H9 (cell line): ENCODE measurements at regions not wholly inside any gene's neighbourhood (a gene's known extent, or its start where the extent isn't known, plus 50 kb on each side); places are given as distances from the start of the nearest gene placed in this dataset.

ENCODE experiments used
- DNase-seq: peaks from one replicate; pipeline ENCODE4 v3.0.0-alpha.2; 2017
- H2AFZ ChIP-seq: one replicate; pipeline ENCODE4 v1.6.1; 2013; ENCODE audit warnings: mild to moderate bottlenecking, low read length, control low read depth, moderate library complexity
- H2AK5ac ChIP-seq: 2 replicates; pipeline ENCODE4 v1.6.1; 2013; ENCODE audit warnings: low read length, control low read depth, mixed read lengths; ENCODE audit not compliant: insufficient read length
- H2BK120ac ChIP-seq: one replicate; pipeline ENCODE4 v1.6.1; 2013; ENCODE audit warnings: low read depth, mild to moderate bottlenecking, low read length, control low read depth, inconsistent platforms; ENCODE audit not compliant: poor library complexity, severe bottlenecking
- H2BK12ac ChIP-seq: 2 replicates; pipeline ENCODE4 v1.6.1; 2013; ENCODE audit warnings: low read length, control low read depth, mixed read lengths, low read depth; ENCODE audit not compliant: insufficient read length
- H2BK15ac ChIP-seq: 2 replicates; pipeline ENCODE4 v1.6.1; 2013; ENCODE audit warnings: low read depth, low read length, control low read depth
- H2BK20ac ChIP-seq: one replicate; pipeline ENCODE4 v1.6.1; 2013; ENCODE audit warnings: low read depth, mild to moderate bottlenecking, low read length, control low read depth, inconsistent platforms; ENCODE audit not compliant: poor library complexity, severe bottlenecking
- H2BK5ac ChIP-seq: 2 replicates; pipeline ENCODE4 v1.6.1; 2013; ENCODE audit warnings: low read length, control low read depth, mixed read lengths; ENCODE audit not compliant: insufficient read length
- H3K14ac ChIP-seq: 2 replicates; pipeline ENCODE4 v1.6.1; 2013; ENCODE audit warnings: low read length, control low read depth; ENCODE audit not compliant: insufficient read depth
- H3K18ac ChIP-seq: 2 replicates; pipeline ENCODE4 v1.6.1; 2013; ENCODE audit warnings: low read depth, mild to moderate bottlenecking, mixed read lengths, low read length, control low read depth; ENCODE audit not compliant: insufficient read length
- H3K23ac ChIP-seq: 2 replicates; pipeline ENCODE4 v1.6.1; 2013; ENCODE audit warnings: low read length, control low read depth, mixed read lengths, low read depth; ENCODE audit not compliant: insufficient read length
- H3K23me2 ChIP-seq: 2 replicates; pipeline ENCODE4 v1.6.1; 2013; ENCODE audit warnings: low read depth, mild to moderate bottlenecking, mixed read lengths, low read length, control low read depth; ENCODE audit not compliant: insufficient read length, poor library complexity, severe bottlenecking
- H3K27ac ChIP-seq: 2 replicates; pipeline ENCODE4 v1.5.1; 2013; ENCODE audit warnings: low read length, control low read depth, mixed read lengths, low read depth; ENCODE audit not compliant: insufficient read length
- H3K27me3 ChIP-seq: 2 replicates; pipeline ENCODE4 v1.6.1; 2013; ENCODE audit warnings: low read length, control low read depth, inconsistent platforms; ENCODE audit not compliant: insufficient read depth
- H3K4ac ChIP-seq: 2 replicates; pipeline ENCODE4 v1.6.1; 2013; ENCODE audit warnings: low read depth, mild to moderate bottlenecking, control low read depth, inconsistent platforms, low read length, moderate library complexity
- H3K4me1 ChIP-seq: 2 replicates; pipeline ENCODE4 v1.6.1; 2013; ENCODE audit warnings: low read length, control low read depth, inconsistent platforms; ENCODE audit not compliant: insufficient read depth
- H3K4me2 ChIP-seq: 2 replicates; pipeline ENCODE4 v1.6.1; 2013; ENCODE audit warnings: low read length, control low read depth, mixed read lengths; ENCODE audit not compliant: insufficient read length, insufficient read depth
- H3K56ac ChIP-seq: 2 replicates; pipeline ENCODE4 v1.6.1; 2013; ENCODE audit warnings: low read depth, mild to moderate bottlenecking, mixed read lengths, low read length, control low read depth; ENCODE audit not compliant: insufficient read length
- H3K79me1 ChIP-seq: 2 replicates; pipeline ENCODE4 v1.6.1; 2013; ENCODE audit warnings: low read depth, mild to moderate bottlenecking, moderate library complexity, low read length, control low read depth, inconsistent platforms; ENCODE audit not compliant: insufficient read depth, poor library complexity, severe bottlenecking
- H3K79me2 ChIP-seq: 2 replicates; pipeline ENCODE4 v1.6.1; 2013; ENCODE audit warnings: low read length, control low read depth, inconsistent platforms; ENCODE audit not compliant: insufficient read depth
- H3K9ac ChIP-seq: 2 replicates; pipeline ENCODE4 v1.6.1; 2013; ENCODE audit warnings: low read length, control low read depth, mixed read lengths; ENCODE audit not compliant: insufficient read length; ENCODE audit errors: extremely low read depth
- H3K9me3 ChIP-seq: one replicate; pipeline ENCODE4 v1.6.1; 2013; ENCODE audit warnings: low read depth, low read length, inconsistent platforms; ENCODE audit not compliant: control insufficient read depth
- H3T11ph ChIP-seq: one replicate; pipeline ENCODE4 v1.6.1; 2013; ENCODE audit warnings: mild to moderate bottlenecking, low read length, control low read depth, inconsistent platforms
- H4K20me1 ChIP-seq: one replicate; pipeline ENCODE4 v1.6.1; 2013; ENCODE audit not compliant: control insufficient read depth, insufficient read length, insufficient read depth
- H4K5ac ChIP-seq: 2 replicates; pipeline ENCODE4 v1.6.1; 2013; ENCODE audit warnings: low read depth, mild to moderate bottlenecking, mixed read lengths, low read length, control low read depth; ENCODE audit not compliant: insufficient read length
- H4K8ac ChIP-seq: replicated peaks from 2 replicates; pipeline ENCODE4 v1.6.1; 2013; ENCODE audit warnings: low read length, control low read depth, mixed read lengths, low read depth; ENCODE audit not compliant: insufficient read length
- H4K91ac ChIP-seq: 2 replicates; pipeline ENCODE4 v1.6.1; 2013; ENCODE audit warnings: low read depth, mild to moderate bottlenecking, moderate library complexity, mixed read lengths, low read length, control low read depth; ENCODE audit not compliant: insufficient read length
- H3K27ac Mint-ChIP-seq, 3 experiments: 2 replicates in 2 of 3; 3 replicates in 1 of 3; pipeline ENCODE4 v1.8.0; 2020 to 2021; ENCODE audit warnings: mixed read lengths in 3 of 3, mild to moderate bottlenecking in 1 of 3, moderate library complexity in 1 of 3
- H3K27me3 Mint-ChIP-seq: 2 replicates; pipeline ENCODE4 v1.8.0; 2021; ENCODE audit warnings: low read depth, mild to moderate bottlenecking, moderate library complexity, mixed read lengths
- H3K36me3 Mint-ChIP-seq, 3 experiments: 2 replicates in 2 of 3; 3 replicates in 1 of 3; pipeline ENCODE4 v1.8.0; 2020 to 2021; ENCODE audit warnings: low read depth in 3 of 3, mixed read lengths in 3 of 3; ENCODE audit not compliant: insufficient read depth in 1 of 3
- H3K4me1 Mint-ChIP-seq, 2 experiments: 2 replicates each; pipeline ENCODE4 v1.8.0; 2020; ENCODE audit warnings: mixed read lengths in 2 of 2
- H3K4me3 Mint-ChIP-seq, 2 experiments: 2 replicates in 1 of 2; 3 replicates in 1 of 2; pipeline ENCODE4 v1.8.0; 2020 to 2021; ENCODE audit warnings: mild to moderate bottlenecking in 2 of 2, mixed read lengths in 2 of 2, moderate library complexity in 1 of 2
- H3K9me3 Mint-ChIP-seq, 2 experiments: 2 replicates in 1 of 2; 3 replicates in 1 of 2; pipeline ENCODE4 v1.8.0; 2020; ENCODE audit warnings: mild to moderate bottlenecking in 2 of 2, mixed read lengths in 2 of 2, moderate library complexity in 1 of 2
- CTCF ChIP-seq: fragments of 200-600 bp; sonication (generic); conservative IDR thresholded peaks from 3 replicates; pipeline ENCODE4 v1.8.0; 2021; ENCODE audit warnings: antibody characterized with exemption, mild to moderate bottlenecking
- WGBS: extraction: QIAGEN DNeasy Blood & Tissue Kit; methylation state at CpG from one replicate; pipeline ENCODE4 v1.1.7; 2013; ENCODE audit warnings: missing lambda C conversion rate, low lambda C conversion rate, mixed read lengths; ENCODE audit not compliant: insufficient read length; ENCODE audit errors: extremely low coverage; 5-methylcytosine and 5-hydroxymethylcytosine counted together

GRCh38 chr10:118940386-118940785 lies 89.1 kb upstream of the NANOS1 start:
- Mint-ChIP-seq H3K27me3 (no peaks in the 10 kb centered on the region; the same call in 1 of the 2 replicates), H3K9me3 (peaks cover 4 to 7% of the 10 kb centered on the region in 2 experiments; a peak in 2 of 5 replicates), H3K4me1 (peaks cover 8 to 12% of the 10 kb centered on the region in 2 experiments), H3K36me3 (no peaks in the 10 kb centered on the region; a peak in 1 of 7 replicates), H3K4me3 (no peak overlapping the region), H3K27ac (no peak overlapping the region)
- no peaks in the 10 kb centered on the region for H3K9me3 ChIP-seq
- no peak overlapping the region for H3K23ac ChIP-seq
- H3K14ac ChIP-seq = no peak overlapping the region
- no peak overlapping the region for H4K91ac ChIP-seq
- no peak overlapping the region for H2AK5ac ChIP-seq
- H2AFZ ChIP-seq = no peak overlapping the region
- no peak overlapping the region for H2BK12ac ChIP-seq
- no peak overlapping the region for H3K56ac ChIP-seq
- no peak overlapping the region for H4K8ac ChIP-seq
- H3K4me2 ChIP-seq = no peak overlapping the region
- H4K20me1 ChIP-seq = no peaks in the 10 kb centered on the region
- H3K27ac ChIP-seq = no peak overlapping the region
- H2BK15ac ChIP-seq = no peak overlapping the region
- TF ChIP-seq CTCF = no peak
- no CpG with 5 or more reads among the region's 1 CpG for WGBS
- no peak overlapping the region for H3K4ac ChIP-seq
- no peak overlapping the region for H3T11ph ChIP-seq
- no peak overlapping the region for H3K9ac ChIP-seq
- H2BK20ac ChIP-seq = no peak overlapping the region
- peaks cover 3% of the 10 kb centered on the region; the same call in 1 of the 2 replicates for H3K4me1 ChIP-seq
- H3K18ac ChIP-seq = no peak overlapping the region
- no peaks in the 10 kb centered on the region for H3K23me2 ChIP-seq
- H2BK120ac ChIP-seq = no peak overlapping the region
- no peaks in the 10 kb centered on the region for H3K27me3 ChIP-seq
- no peak for DNase-seq
- no peak overlapping the region for H4K5ac ChIP-seq
- no peaks in the 10 kb centered on the region for H3K79me2 ChIP-seq
- no peak overlapping the region for H2BK5ac ChIP-seq
- H3K79me1 ChIP-seq = no peaks in the 10 kb centered on the region
